MM.1S (cell line): ENCODE measurements at regions not wholly inside any gene's neighbourhood (a gene's known extent, or its start where the extent isn't known, plus 50 kb on each side); places are given as distances from the start of the nearest gene placed in this dataset.

Experiments used
- DNase-seq: peaks from one replicate; pipeline ENCODE4 v3.0.0-alpha.2; 2015
- H2AFZ ChIP-seq: fragments of 300-600 bp; sonication (generic); 2 replicates; pipeline ENCODE4 v1.6.0; 2016; ENCODE audit warnings: antibody characterized with exemption, low read length
- H3F3A ChIP-seq: fragments of 300-600 bp; sonication (generic); 2 replicates; pipeline ENCODE4 v1.6.1; 2016; ENCODE audit warnings: mild to moderate bottlenecking, antibody characterized with exemption, low read length, moderate library complexity, mixed read lengths; ENCODE audit not compliant: insufficient read depth
- H3K27ac ChIP-seq: fragments of 300-600 bp; sonication (generic); 2 replicates; pipeline ENCODE4 v1.5.1; 2016; ENCODE audit warnings: mild to moderate bottlenecking, low read length
- H3K27me3 ChIP-seq: fragments of 300-600 bp; sonication (generic); replicated peaks from 2 replicates; pipeline ENCODE4 v1.6.0; 2016; ENCODE audit warnings: low read length; ENCODE audit not compliant: insufficient read depth
- H3K36me3 ChIP-seq: fragments of 300-600 bp; sonication (generic); replicated peaks from 2 replicates; pipeline ENCODE4 v1.6.1; 2016; ENCODE audit warnings: mild to moderate bottlenecking, low read length, mixed read lengths; ENCODE audit not compliant: insufficient read depth
- H3K4me1 ChIP-seq: fragments of 300-600 bp; sonication (generic); 2 replicates; pipeline ENCODE4 v1.6.1; 2016; ENCODE audit warnings: low read length, mixed read lengths
- H3K4me2 ChIP-seq: fragments of 300-600 bp; sonication (generic); 2 replicates; pipeline ENCODE4 v1.6.0; 2016; ENCODE audit warnings: low read depth, low read length
- H3K4me3 ChIP-seq: fragments of 300-600 bp; sonication (generic); 2 replicates; pipeline ENCODE4 v1.5.1; 2016; ENCODE audit warnings: low read length, mixed read lengths
- H3K79me2 ChIP-seq: fragments of 300-600 bp; sonication (generic); 2 replicates; pipeline ENCODE4 v1.6.1; 2016; ENCODE audit warnings: mixed run types, low read length, mixed read lengths
- H3K9ac ChIP-seq: fragments of 300-600 bp; sonication (generic); 2 replicates; pipeline ENCODE4 v1.6.1; 2016; ENCODE audit warnings: low read length, mixed read lengths
- H3K9me2 ChIP-seq: fragments of 300-600 bp; sonication (generic); replicated peaks from 2 replicates; pipeline ENCODE4 v1.6.1; 2016; ENCODE audit warnings: mild to moderate bottlenecking, low read length, mixed read lengths; ENCODE audit not compliant: insufficient read depth
- H3K9me3 ChIP-seq: fragments of 300-600 bp; sonication (generic); replicated peaks from 2 replicates; pipeline ENCODE4 v1.6.1; 2016; ENCODE audit warnings: mild to moderate bottlenecking, low read length, mixed read lengths; ENCODE audit not compliant: insufficient read depth
- H4K20me1 ChIP-seq: fragments of 300-600 bp; sonication (generic); 2 replicates; pipeline ENCODE4 v1.6.1; 2016; ENCODE audit warnings: mild to moderate bottlenecking, low read length, moderate library complexity, mixed read lengths; ENCODE audit not compliant: insufficient read depth
- EZH2 ChIP-seq: fragments of 300-600 bp; sonication (generic); optimal IDR thresholded peaks from 2 replicates; pipeline ENCODE3; 2017; ENCODE audit warnings: low read depth, mild to moderate bottlenecking, antibody characterized with exemption, low read length, mixed read lengths
- EZH2phosphoT487 ChIP-seq: fragments of 300-600 bp; sonication (generic); IDR thresholded peaks from 2 replicates; pipeline ENCODE4 v1.6.1; 2018; ENCODE audit warnings: antibody characterized with exemption, low read length
- TF ChIP-seq, protein P1 (sequence below): fragments of 300-600 bp; sonication (generic); IDR thresholded peaks from 2 replicates; pipeline ENCODE4 v1.5.1; 2016; ENCODE audit warnings: antibody characterized with exemption, low read length, mixed read lengths

DNA sequence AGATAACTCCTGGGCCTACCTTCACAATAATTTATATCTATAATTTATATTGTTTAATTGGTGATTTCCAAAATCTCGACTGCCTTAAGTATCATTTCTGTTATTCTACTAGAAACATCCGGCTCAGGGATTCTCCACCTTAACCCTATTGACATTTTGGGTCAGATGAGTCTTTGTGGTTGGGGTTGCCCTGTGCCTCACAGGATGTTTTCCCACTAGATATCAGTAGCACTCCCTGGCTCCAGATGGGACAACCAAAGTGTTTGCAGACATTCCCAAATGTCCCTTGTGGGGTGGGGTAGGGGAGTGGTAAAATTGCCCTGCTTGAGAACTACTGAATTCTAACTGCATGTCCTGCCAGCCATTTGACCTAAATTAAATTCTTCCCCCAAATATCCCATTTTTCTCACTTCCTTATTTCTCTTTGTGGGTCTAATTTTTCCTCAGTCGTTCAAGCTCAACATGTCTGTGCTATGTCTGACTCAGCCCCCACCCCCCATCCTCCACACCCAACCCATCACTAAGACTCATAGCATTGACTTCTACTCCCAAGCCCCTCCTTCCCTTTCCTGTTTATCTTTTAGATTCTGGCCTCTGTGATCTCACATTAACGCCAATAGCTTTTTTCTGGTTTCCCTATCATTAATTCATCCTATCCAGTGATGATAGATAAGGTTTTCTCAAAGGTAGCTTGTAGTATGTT is 545.1 kb downstream of the EFNB2 start:
- TF ChIP-seq, protein P1, sequence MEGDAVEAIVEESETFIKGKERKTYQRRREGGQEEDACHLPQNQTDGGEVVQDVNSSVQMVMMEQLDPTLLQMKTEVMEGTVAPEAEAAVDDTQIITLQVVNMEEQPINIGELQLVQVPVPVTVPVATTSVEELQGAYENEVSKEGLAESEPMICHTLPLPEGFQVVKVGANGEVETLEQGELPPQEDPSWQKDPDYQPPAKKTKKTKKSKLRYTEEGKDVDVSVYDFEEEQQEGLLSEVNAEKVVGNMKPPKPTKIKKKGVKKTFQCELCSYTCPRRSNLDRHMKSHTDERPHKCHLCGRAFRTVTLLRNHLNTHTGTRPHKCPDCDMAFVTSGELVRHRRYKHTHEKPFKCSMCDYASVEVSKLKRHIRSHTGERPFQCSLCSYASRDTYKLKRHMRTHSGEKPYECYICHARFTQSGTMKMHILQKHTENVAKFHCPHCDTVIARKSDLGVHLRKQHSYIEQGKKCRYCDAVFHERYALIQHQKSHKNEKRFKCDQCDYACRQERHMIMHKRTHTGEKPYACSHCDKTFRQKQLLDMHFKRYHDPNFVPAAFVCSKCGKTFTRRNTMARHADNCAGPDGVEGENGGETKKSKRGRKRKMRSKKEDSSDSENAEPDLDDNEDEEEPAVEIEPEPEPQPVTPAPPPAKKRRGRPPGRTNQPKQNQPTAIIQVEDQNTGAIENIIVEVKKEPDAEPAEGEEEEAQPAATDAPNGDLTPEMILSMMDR = no peak
- TF ChIP-seq EZH2phosphoT487 = no peak
- no peak for TF ChIP-seq EZH2
- Histone ChIP-seq H3F3A (no peaks in the 10 kb centered on the region), H3K79me2 (no peaks in the 10 kb centered on the region), H3K4me1 (no peaks in the 10 kb centered on the region), H3K9me2 (no peaks in the 10 kb centered on the region), H4K20me1 (no peaks in the 10 kb centered on the region), H3K27me3 (no peaks in the 10 kb centered on the region), H3K27ac (no peak overlapping the region), H3K9ac (no peak overlapping the region), H3K9me3 (no peaks in the 10 kb centered on the region), H3K4me3 (no peak overlapping the region), H3K36me3 (no peaks in the 10 kb centered on the region), H2AFZ (no peak overlapping the region), H3K4me2 (no peak overlapping the region)
- DNase-seq = no peak

DNA sequence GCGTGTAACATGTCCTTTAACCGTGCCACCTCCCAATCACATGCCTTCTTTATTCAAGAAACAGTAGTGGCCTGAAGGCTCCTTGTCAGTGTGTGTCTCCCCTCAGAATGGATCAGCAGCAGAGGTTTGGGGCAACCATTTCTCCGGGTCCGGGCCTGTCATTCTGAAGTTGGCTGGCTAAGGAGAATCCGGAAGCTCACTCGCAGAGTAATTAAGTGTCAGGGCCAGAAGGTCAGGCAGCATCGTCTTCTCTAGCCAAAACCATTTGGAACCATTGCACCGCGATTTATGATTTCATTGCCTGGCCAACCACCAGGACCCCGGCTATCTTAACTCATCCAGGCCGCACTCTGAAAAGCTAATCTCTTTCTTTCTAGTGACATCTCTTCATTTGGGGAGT is 550.8 kb downstream of the EFNB2 start:
- Histone ChIP-seq H2AFZ (no peak overlapping the region), H3K79me2 (no peaks in the 10 kb centered on the region), H3F3A (no peaks in the 10 kb centered on the region), H3K4me1 (no peaks in the 10 kb centered on the region), H3K27ac (no peak overlapping the region), H3K4me2 (no peak overlapping the region), H3K4me3 (no peak overlapping the region), H3K9ac (no peak overlapping the region), H4K20me1 (no peaks in the 10 kb centered on the region), H3K9me2 (no peaks in the 10 kb centered on the region), H3K36me3 (no peaks in the 10 kb centered on the region), H3K27me3 (no peaks in the 10 kb centered on the region), H3K9me3 (no peaks in the 10 kb centered on the region)
- DNase-seq = no peak
- no peak for TF ChIP-seq EZH2phosphoT487
- TF ChIP-seq, protein P1 = no peak
- no peak for TF ChIP-seq EZH2

DNA sequence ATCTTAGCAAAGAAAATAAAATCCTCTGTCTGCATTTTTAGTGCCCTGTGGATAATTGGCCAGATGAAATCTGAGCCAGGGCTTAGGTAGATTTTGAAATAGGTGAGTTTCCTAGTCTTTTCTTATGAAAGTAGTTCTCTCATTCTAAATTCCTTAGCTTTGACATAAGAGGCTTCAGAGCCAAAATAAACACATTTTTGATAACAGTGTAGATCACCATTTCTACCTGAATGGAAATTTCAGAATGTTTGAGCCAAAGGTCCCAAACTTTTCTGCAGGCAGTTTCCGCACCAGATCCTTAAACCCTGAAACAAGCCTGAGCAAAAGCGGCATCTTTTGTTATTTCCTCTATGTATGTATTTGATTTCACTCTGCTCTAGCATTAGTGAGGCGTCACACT is 551.2 kb downstream of the EFNB2 start:
- TF ChIP-seq EZH2 = no peak
- TF ChIP-seq, protein P1 = no peak
- no peak for TF ChIP-seq EZH2phosphoT487
- Histone ChIP-seq H3K4me3 (no peak overlapping the region), H3K9me3 (no peaks in the 10 kb centered on the region), H3K9me2 (no peaks in the 10 kb centered on the region), H3K27me3 (no peaks in the 10 kb centered on the region), H3K9ac (no peak overlapping the region), H3K4me2 (no peak overlapping the region), H3F3A (no peaks in the 10 kb centered on the region), H4K20me1 (no peaks in the 10 kb centered on the region), H3K27ac (no peak overlapping the region), H2AFZ (no peak overlapping the region), H3K79me2 (no peaks in the 10 kb centered on the region), H3K36me3 (no peaks in the 10 kb centered on the region), H3K4me1 (no peaks in the 10 kb centered on the region)
- DNase-seq = no peak
